ENCODE measurements at regions not wholly inside any gene's neighbourhood (a gene's known extent, or its start where the extent isn't known, plus 50 kb on each side); places are given as distances from the start of the nearest gene placed in this dataset.

DNA sequence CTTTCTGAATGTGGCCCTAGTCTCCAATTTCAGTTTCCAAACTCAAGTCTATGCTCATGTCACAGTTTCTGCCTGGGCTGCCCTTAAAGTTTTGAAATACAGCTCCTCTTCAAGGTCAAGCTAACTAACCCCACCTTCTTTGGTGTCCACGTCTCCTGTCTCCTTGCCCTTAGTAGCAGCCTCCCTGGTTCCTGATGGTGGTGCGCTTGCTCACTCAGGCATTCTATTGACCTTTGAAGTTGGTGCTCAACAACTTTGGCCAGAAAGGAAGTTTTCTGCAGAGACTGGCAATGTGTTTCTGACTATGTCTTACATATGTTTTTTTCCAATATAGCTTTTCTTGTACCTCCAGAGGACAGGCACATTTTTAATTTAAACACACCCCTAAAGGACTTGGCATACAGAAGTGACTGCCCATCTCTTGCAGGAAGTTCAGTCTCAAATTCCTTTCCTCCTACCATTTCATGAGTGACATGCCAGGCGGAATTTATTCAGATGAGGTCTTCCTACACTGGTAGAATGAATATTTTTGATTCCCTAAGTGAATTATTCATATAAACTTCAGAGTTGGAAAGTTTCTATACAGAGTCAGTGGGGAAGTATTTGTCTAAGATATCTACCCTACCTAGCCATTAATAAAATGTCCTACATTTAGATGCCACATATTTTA lies 364.3 kb upstream of the USP24 start:
- TF ChIP-seq, protein P1, sequence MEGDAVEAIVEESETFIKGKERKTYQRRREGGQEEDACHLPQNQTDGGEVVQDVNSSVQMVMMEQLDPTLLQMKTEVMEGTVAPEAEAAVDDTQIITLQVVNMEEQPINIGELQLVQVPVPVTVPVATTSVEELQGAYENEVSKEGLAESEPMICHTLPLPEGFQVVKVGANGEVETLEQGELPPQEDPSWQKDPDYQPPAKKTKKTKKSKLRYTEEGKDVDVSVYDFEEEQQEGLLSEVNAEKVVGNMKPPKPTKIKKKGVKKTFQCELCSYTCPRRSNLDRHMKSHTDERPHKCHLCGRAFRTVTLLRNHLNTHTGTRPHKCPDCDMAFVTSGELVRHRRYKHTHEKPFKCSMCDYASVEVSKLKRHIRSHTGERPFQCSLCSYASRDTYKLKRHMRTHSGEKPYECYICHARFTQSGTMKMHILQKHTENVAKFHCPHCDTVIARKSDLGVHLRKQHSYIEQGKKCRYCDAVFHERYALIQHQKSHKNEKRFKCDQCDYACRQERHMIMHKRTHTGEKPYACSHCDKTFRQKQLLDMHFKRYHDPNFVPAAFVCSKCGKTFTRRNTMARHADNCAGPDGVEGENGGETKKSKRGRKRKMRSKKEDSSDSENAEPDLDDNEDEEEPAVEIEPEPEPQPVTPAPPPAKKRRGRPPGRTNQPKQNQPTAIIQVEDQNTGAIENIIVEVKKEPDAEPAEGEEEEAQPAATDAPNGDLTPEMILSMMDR (IDR thresholded peaks at IDR 0.05), result no peak
- no peak for TF ChIP-seq POLR2A (IDR thresholded peaks at IDR 0.05)
- no peak for TF ChIP-seq EP300 (IDR thresholded peaks at IDR 0.05; ENCODE audit: low read depth)
- TF ChIP-seq POLR2AphosphoS5 (IDR thresholded peaks at IDR 0.05), result no peak
